SK-N-SH (cell line): ENCODE measurements at regions not wholly inside any gene's neighbourhood (a gene's known extent, or its start where the extent isn't known, plus 50 kb on each side); places are given as distances from the start of the nearest gene placed in this dataset.

Source experiments
- CTCF ChIA-PET: fragments of 300-600, 350-600 bp; formaldehyde crosslinking; extraction: SDS; loops from one replicate; lab custom pipeline; 2021; lab: Yijun Ruan, JAX
- POLR2A ChIA-PET: fragments of 350-600 bp; sonication (Branson Sonifier 250); formaldehyde crosslinking; extraction: SDS; loops from one replicate; lab custom pipeline; 2020; ENCODE audit warnings: antibody characterized with exemption, inconsistent platforms; lab: Yijun Ruan, JAX
- DNase-seq: peaks from one replicate; pipeline ENCODE4 v3.0.0; 2012
- H2AFZ ChIP-seq: fragments of 200-600 bp; sonication (generic); 2 replicates; pipeline ENCODE4 v1.8.1; 2016; ENCODE audit warnings: antibody characterized with exemption, mild to moderate bottlenecking, low read depth
- H3F3A ChIP-seq: fragments of 200-600 bp; sonication (generic); replicated peaks from 2 replicates; pipeline ENCODE3; 2016; ENCODE audit warnings: antibody characterized with exemption, mild to moderate bottlenecking; ENCODE audit not compliant: insufficient read depth
- H3K27ac ChIP-seq, 2 experiments: fragments of 200-500 bp in 1 of 2; fragments of 200-600 bp in 1 of 2; sonication (Bioruptor generic) in 1 of 2; sonication (generic), shearing (Covaris generic) in 1 of 2; 2 replicates each; pipeline versions ENCODE4 v1.5.1 to v1.6.1; 2014 to 2016; ENCODE audit warnings: low read depth in 2 of 2, inconsistent platforms in 1 of 2, low read length in 1 of 2, mild to moderate bottlenecking in 1 of 2, mixed read lengths in 1 of 2
- H3K27me3 ChIP-seq: fragments of 200-600 bp; sonication (generic), shearing (Covaris generic); 2 replicates; pipeline ENCODE4 v1.6.1; 2016; ENCODE audit warnings: mixed run types; ENCODE audit not compliant: insufficient read depth
- H3K36me3 ChIP-seq, 2 experiments: fragments of 200-500 bp in 1 of 2; fragments of 200-600 bp in 1 of 2; sonication (Bioruptor generic) in 1 of 2; sonication (generic) in 1 of 2; replicated peaks in 1 of 2; 2 replicates each; pipeline versions ENCODE3 to v1.5.1; 2014 to 2016; ENCODE audit warnings: low read length in 1 of 2, mild to moderate bottlenecking in 1 of 2; ENCODE audit not compliant: insufficient read depth in 2 of 2, control insufficient read depth in 1 of 2
- H3K4me1 ChIP-seq, 2 experiments: fragments of 200-500 bp in 1 of 2; fragments of 200-600 bp in 1 of 2; sonication (Bioruptor generic) in 1 of 2; sonication (generic), shearing (Covaris generic) in 1 of 2; 2 replicates each; pipeline versions ENCODE4 v1.5.1 to v1.6.1; 2014 to 2016; ENCODE audit warnings: low read depth in 1 of 2, low read length in 1 of 2, mixed run types in 1 of 2; ENCODE audit not compliant: insufficient read depth in 2 of 2, control insufficient read depth in 1 of 2
- H3K4me2 ChIP-seq: fragments of 200-600 bp; sonication (generic), shearing (Covaris generic); 2 replicates; pipeline ENCODE4 v1.6.1; 2017; ENCODE audit warnings: mixed run types
- H3K4me3 ChIP-seq, 2 experiments: fragments of 200-500 bp in 1 of 2; fragments of 200-600 bp in 1 of 2; sonication (Bioruptor generic) in 1 of 2; sonication (generic), shearing (Covaris generic) in 1 of 2; 2 replicates each; pipeline versions ENCODE4 v1.5.1 to v1.8.1; 2014 to 2016; ENCODE audit warnings: low read depth in 2 of 2, inconsistent platforms in 1 of 2, low read length in 1 of 2, mild to moderate bottlenecking in 1 of 2, mixed read lengths in 1 of 2, moderate library complexity in 1 of 2
- H3K79me2 ChIP-seq: fragments of 200-600 bp; sonication (generic); 2 replicates; pipeline ENCODE4 v1.8.1; 2017; ENCODE audit warnings: mild to moderate bottlenecking; ENCODE audit not compliant: insufficient read depth
- H3K9ac ChIP-seq: fragments of 200-600 bp; sonication (generic); 2 replicates; pipeline ENCODE4 v1.6.1; 2017; ENCODE audit warnings: mixed run types
- H3K9me2 ChIP-seq: fragments of 200-600 bp; sonication (generic); 2 replicates; pipeline ENCODE4 v1.6.1; 2017; ENCODE audit warnings: mixed run types
- H3K9me3 ChIP-seq: fragments of 200-600 bp; sonication (generic); 2 replicates; pipeline ENCODE4 v1.6.1; 2017; ENCODE audit warnings: mixed run types, mild to moderate bottlenecking, moderate library complexity
- H4K20me1 ChIP-seq: fragments of 200-600 bp; sonication (generic); 2 replicates; pipeline ENCODE4 v1.6.1; 2017; ENCODE audit warnings: mild to moderate bottlenecking, mixed run types; ENCODE audit not compliant: insufficient read depth
- CTCF ChIP-seq: fragments of 200-600 bp; sonication (generic); IDR thresholded peaks from 2 replicates; pipeline ENCODE4 v1.6.1; 2017; ENCODE audit warnings: antibody characterized with exemption, mild to moderate bottlenecking, moderate library complexity
- ELF1 ChIP-seq: IDR thresholded peaks from 2 replicates; pipeline ENCODE4 v1.4.0; 2012
- IRF3 ChIP-seq: fragments of 150-350 bp; IDR thresholded peaks from 2 replicates; pipeline ENCODE4 v1.6.1; 2016; ENCODE audit warnings: mild to moderate bottlenecking, low read depth, low read length
- JUND ChIP-seq: IDR thresholded peaks from 2 replicates; pipeline ENCODE4 v1.4.0; 2012
- MAX ChIP-seq: IDR thresholded peaks from 2 replicates; pipeline ENCODE4 v1.4.0; 2012; ENCODE audit warnings: low read depth
- MXI1 ChIP-seq: IDR thresholded peaks from 2 replicates; pipeline ENCODE4 v1.6.1; 2012; ENCODE audit warnings: mild to moderate bottlenecking, low read depth, low read length, improper control_type of control experiment
- NFIC ChIP-seq: IDR thresholded peaks from 2 replicates; pipeline ENCODE4 v1.4.0; 2012; ENCODE audit warnings: borderline replicate concordance
- NRF1 ChIP-seq: IDR thresholded peaks from 2 replicates; pipeline ENCODE4 v1.6.1; 2012; ENCODE audit warnings: low read depth, mild to moderate bottlenecking, low read length
- RAD21 ChIP-seq: IDR thresholded peaks from 2 replicates; pipeline ENCODE4 v1.6.1; 2012; ENCODE audit warnings: mild to moderate bottlenecking, low read length
- RCOR1 ChIP-seq: fragments of 150-350 bp; IDR thresholded peaks from 2 replicates; pipeline ENCODE4 v1.6.1; 2017; ENCODE audit warnings: antibody characterized with exemption, low read length
- RFX5 ChIP-seq: IDR thresholded peaks from 2 replicates; pipeline ENCODE4 v1.6.1; 2012; ENCODE audit warnings: mild to moderate bottlenecking, improper control_type of control experiment, low read length
- RXRA ChIP-seq: IDR thresholded peaks from 2 replicates; pipeline ENCODE4 v1.4.0; 2012; ENCODE audit warnings: low read depth, mild to moderate bottlenecking, borderline replicate concordance
- SIN3A ChIP-seq: IDR thresholded peaks from 2 replicates; pipeline ENCODE4 v1.6.1; 2012; ENCODE audit warnings: low read depth, mild to moderate bottlenecking, low read length, moderate library complexity, borderline replicate concordance
- SMC3 ChIP-seq: IDR thresholded peaks from 2 replicates; pipeline ENCODE4 v1.6.1; 2012; ENCODE audit warnings: low read depth, low read length, improper control_type of control experiment
- YY1 ChIP-seq: IDR thresholded peaks from 2 replicates; pipeline ENCODE4 v1.4.0; 2012; ENCODE audit warnings: low read depth, mild to moderate bottlenecking
- WGBS: methylation state at CpG from one replicate; pipeline ENCODE4 v1.1.6; 2017; ENCODE audit warnings: low lambda C conversion rate; 5-methylcytosine and 5-hydroxymethylcytosine counted together

DNA sequence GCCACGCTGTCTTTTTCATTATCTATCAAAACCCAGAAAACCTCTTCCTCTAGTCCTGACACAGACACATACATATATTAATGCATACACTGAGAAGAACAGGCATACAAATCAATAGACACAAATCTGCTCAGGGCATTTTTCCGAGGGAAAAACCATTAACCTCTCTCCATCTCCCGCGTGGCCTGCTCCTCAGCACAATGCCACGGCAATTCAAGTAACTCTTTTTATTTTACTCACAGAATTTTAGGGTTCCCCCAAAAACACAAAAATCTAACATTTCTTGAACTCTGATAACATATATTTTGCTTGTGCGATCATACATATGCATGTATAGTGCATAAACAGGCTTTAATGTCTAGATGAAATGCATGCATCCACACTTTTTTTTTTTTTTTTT lies 110.8 kb upstream of the NSMCE3 start (continued):
- TF ChIP-seq SMC3, result no peak
- no peak for TF ChIP-seq NFIC
- TF ChIP-seq ELF1, result no peak
- TF ChIP-seq NRF1, result no peak
- TF ChIP-seq SIN3A, result no peak
- no peak for TF ChIP-seq RFX5
- TF ChIP-seq RXRA, result no peak
- TF ChIP-seq CTCF, result no peak

DNA sequence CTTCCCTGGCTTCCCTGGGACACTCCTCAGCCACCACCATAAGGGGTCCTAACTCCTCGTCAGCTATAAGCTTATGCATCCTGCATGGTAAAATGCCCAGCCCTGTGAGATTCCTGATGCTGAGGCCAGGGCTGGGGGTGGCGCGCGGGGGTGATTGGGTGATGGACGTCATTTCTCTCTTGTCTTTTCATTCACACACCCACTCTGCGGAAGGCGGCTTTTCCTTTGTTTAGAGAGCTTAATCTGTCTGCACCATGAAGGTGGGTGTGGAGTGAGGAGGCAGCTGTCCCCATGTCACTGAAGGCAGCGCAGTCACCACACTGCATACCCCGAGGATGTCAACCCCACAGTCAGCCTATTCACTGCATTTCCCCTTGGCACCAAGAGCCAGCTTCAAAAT lies 110.0 kb upstream of the NSMCE3 start:
- no peaks in the 10 kb centered on the region for H3K9me2 ChIP-seq
- no peak overlapping the region for H3K27ac ChIP-seq
- no peak overlapping the region for H3K9ac ChIP-seq
- H3K36me3 ChIP-seq, result no peaks in the 10 kb centered on the region
- WGBS, result 68% methylated on average over 9 of the region's 9 CpGs
- H2AFZ ChIP-seq, result no peak overlapping the region
- no peak overlapping the region for H3K4me3 ChIP-seq
- peaks cover 0 to 4% of the 10 kb centered on the region in 2 experiments; a peak in 1 of 4 replicates for H3K4me1 ChIP-seq
- no peaks in the 10 kb centered on the region for H4K20me1 ChIP-seq
- no peaks in the 10 kb centered on the region for H3F3A ChIP-seq
- H3K27me3 ChIP-seq, result no peaks in the 10 kb centered on the region; the same call in 1 of the 2 replicates
- no peak for TF ChIP-seq MAX
- TF ChIP-seq MXI1, result no peak
- no peak for TF ChIP-seq IRF3
- no peak for TF ChIP-seq CTCF
- no peak for TF ChIP-seq JUND
- no peak for TF ChIP-seq RAD21
- TF ChIP-seq RCOR1, result no peak
- TF ChIP-seq YY1, result no peak
- TF ChIP-seq NFIC, result no peak
- H3K79me2 ChIP-seq, result no peaks in the 10 kb centered on the region
- no peak for DNase-seq
- H3K9me3 ChIP-seq, result no peaks in the 10 kb centered on the region
- no peak overlapping the region for H3K4me2 ChIP-seq
- ChIA-PET CTCF (no interaction called here), POLR2A (no interaction called here)
